ENCODE measurements at regions not wholly inside any gene's neighbourhood (a gene's known extent, or its start where the extent isn't known, plus 50 kb on each side); places are given as distances from the start of the nearest gene placed in this dataset.
"Not testable (repeated sequence)": the region's sequence is repeated elsewhere in the genome, so short reads cannot be mapped to it uniquely, and the experiment has no call there.

- no peak for DNase-seq (ENCODE audit: low read depth in 4 of 4, low spot score in 2 of 4)
Observed at GRCh38 chr13:71304861-71305260, 562.1 kb downstream of the DACH1 start.

GRCh38 chr13:71303144-71303543 lies 563.9 kb downstream of the DACH1 start:
- no peak for DNase-seq (ENCODE audit: low read depth in 4 of 4, low spot score in 2 of 4)

- no peak for DNase-seq (ENCODE audit: low read depth in 4 of 4, low spot score in 2 of 4)
Observed at GRCh38 chr13:71300602-71301001, 566.4 kb downstream of the DACH1 start.

DNA sequence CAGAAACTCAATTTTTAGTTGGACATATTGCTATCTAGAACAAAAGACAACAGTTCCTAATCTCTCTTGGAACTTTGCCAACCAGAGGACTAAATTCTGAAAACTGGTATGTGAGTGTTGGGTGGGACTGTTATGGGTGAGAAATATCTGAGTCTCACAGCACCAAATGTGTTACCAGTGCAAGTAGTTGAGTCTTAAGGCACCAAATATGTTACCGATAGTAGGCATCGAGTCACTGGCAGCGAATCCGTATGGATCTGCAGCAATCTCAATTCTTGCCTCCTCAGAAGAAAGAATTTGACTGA lies 575.2 kb downstream of the DACH1 start:
- no peak for DNase-seq (ENCODE audit: low read depth in 4 of 4, low spot score in 2 of 4)

GRCh38 chr13:71290963-71291841 lies 575.8 kb downstream of the DACH1 start:
- DNase-seq (ENCODE audit: low read depth in 4 of 4, low spot score in 2 of 4): no peak

GRCh38 chr13:71289980-71290379 lies 577.0 kb downstream of the DACH1 start:
- not testable (repeated sequence) for DNase-seq (ENCODE audit: low read depth in 4 of 4, low spot score in 2 of 4)

- DNase-seq (ENCODE audit: low read depth in 4 of 4, low spot score in 2 of 4): no peak
Observed at GRCh38 chr13:71285700-71286099, 581.3 kb downstream of the DACH1 start.

- DNase-seq (ENCODE audit: low read depth in 4 of 4, low spot score in 2 of 4): no peak
Observed at GRCh38 chr13:71278512-71278911, 588.5 kb downstream of the DACH1 start.

DNA sequence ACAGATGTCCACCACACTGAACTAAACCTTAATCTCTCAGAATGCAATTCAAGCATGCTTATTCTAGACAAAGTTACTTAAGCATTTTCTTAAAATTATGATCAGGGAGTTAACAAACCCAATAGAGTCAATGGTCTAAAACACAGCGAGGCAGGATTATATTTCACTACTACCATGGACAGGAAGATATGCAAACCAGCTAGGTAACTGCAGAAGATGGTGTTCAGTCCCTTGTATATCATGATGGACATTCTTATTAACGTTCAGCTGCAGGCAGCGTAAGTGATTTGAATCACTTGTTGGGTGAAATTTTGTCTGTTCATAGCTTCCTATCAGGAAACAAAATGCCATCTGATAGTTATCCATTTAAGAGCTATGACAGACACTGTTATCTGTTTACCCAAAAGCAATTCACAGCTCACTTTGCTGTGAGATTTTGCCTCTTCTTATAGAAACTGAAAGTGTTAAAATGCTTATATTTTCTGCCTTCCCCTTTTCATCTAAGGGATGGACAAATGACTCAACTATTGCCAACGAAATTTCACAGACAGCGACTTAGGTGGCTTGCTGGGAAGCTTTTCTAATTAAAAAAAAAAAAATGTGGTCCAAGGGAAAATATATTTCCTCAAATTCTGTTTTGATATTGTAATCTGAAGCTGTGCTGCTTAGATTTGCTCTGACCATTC lies 591.9 kb downstream of the DACH1 start:
- no peak for DNase-seq (ENCODE audit: low read depth in 4 of 4, low spot score in 2 of 4)

GRCh38 chr13:71261256-71261655 lies 605.7 kb downstream of the DACH1 start:
- DNase-seq (ENCODE audit: low read depth in 4 of 4, low spot score in 2 of 4): no peak

DNA sequence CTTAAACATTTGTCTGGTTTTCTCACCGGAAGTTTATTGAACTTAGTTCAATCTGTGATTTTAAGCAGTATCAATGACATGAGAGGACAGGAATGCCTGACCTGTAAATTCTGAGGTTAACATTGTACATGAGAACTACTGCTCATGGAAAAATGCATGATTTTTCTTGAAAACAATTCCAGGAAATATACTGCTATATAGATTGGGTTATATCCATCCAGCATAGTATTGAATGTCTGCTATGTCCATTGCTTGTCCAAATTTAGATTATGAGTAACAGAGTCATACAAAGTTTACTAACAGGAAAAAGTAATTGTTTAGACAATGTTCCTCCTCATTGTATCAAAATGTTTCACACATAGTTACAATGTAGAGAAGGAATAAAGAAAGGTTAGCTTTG lies 606.8 kb downstream of the DACH1 start:
- no peak for DNase-seq (ENCODE audit: low read depth in 4 of 4, low spot score in 2 of 4)

DNA sequence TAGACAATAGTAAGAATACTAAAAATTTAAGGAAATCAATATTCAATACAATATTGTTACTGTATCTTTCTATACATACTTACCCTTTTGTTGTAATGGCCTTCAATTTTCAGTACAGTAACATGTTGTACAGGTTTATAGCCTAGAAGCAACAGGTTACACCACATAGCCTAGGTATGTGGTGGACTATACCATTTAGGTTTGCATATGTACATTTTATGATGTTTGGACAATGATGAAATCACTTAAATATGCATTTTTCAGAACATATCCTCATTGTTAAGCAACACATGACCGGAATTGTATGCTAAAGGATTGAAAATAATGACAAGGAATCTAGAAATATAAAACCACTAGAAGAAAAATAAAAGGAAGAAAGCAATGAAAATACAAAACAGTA lies 611.4 kb downstream of the DACH1 start:
- no peak for DNase-seq (ENCODE audit: low read depth in 4 of 4, low spot score in 2 of 4)

- DNase-seq (ENCODE audit: low read depth in 4 of 4, low spot score in 2 of 4): no peak
Observed at GRCh38 chr13:71254384-71254783, 612.6 kb downstream of the DACH1 start.

- DNase-seq (ENCODE audit: low read depth in 4 of 4, low spot score in 2 of 4): no peak
Observed at GRCh38 chr13:71252184-71252704, 614.8 kb downstream of the DACH1 start.

GRCh38 chr13:71251292-71251951 lies 615.6 kb downstream of the DACH1 start:
- no peak for DNase-seq (ENCODE audit: low read depth in 4 of 4, low spot score in 2 of 4)

DNA sequence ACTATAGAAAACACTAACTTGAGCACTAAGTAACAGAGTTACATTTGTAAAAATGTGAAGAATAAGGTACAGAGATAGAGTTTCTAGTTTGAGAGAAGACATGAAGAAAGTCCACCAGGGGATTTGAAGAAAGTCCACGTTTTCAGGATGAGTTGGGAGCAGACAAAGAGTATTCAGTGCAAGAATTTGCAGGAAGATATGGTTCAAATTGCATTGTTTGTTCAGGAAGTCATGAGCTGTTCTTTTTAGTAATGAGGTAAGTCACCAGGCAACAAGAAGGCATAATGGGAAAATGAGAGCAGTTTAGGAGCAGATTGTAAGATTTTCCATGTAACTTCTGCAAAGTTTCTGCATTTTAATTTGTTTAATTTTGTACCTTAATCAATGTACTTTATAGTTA lies 618.0 kb downstream of the DACH1 start:
- DNase-seq (ENCODE audit: low read depth in 4 of 4, low spot score in 2 of 4): no peak

GRCh38 chr13:71244161-71244560 lies 622.8 kb downstream of the DACH1 start:
- no peak for DNase-seq (ENCODE audit: low read depth in 4 of 4, low spot score in 2 of 4)

DNA sequence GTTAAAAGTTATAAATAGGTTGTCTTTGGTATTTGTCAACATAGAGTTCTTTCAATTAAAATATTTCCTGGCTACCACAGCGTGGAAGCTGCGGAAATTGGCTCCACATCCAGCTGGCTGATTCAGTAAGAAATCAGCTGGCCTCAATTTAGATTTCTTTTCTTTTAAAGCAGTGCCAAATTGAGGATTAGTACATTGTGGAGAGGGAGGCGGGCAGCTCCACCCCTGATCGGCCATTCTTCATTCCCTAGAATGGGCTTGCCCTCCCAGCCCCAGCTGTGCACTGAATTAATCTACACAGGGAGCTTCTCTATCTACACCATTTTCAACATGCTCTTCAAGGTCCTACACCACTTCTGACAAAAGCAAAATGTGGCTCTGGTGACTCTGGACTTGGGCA lies 624.8 kb downstream of the DACH1 start:
- DNase-seq (ENCODE audit: low read depth in 4 of 4, low spot score in 2 of 4): no peak

- no peak for DNase-seq (ENCODE audit: low read depth in 4 of 4, low spot score in 2 of 4)
Observed at GRCh38 chr13:71240911-71241310, 626.1 kb downstream of the DACH1 start.

DNA sequence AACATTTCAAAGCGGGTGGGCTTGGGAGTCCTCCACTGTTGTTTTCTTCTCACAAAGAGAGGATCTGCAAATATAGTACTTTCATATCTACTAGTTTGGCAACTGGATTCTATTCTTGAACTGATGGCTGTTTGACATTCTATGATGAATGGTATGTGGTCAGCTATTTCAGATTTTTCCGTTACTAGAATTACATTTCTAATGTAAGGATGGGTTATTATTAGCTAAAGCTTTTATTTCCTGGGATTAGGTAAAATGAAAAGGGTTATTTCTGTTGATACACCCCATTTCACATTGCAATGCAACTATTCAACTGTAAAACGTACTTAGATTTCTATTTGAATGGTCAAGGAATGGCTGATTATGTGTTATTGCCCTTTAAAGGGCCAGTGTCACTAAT lies 629.7 kb downstream of the DACH1 start:
- no peak for DNase-seq (ENCODE audit: low read depth in 4 of 4, low spot score in 2 of 4)

- no peak for DNase-seq (ENCODE audit: low read depth in 4 of 4, low spot score in 2 of 4)
Observed at GRCh38 chr13:71219698-71220415, 647.1 kb downstream of the DACH1 start.
